Stimulated activated CD8-positive, alpha-beta memory T cell treated with anti-CD3 and anti-CD28 coated beads, Interleukin-12 subunit alpha, Interleukin-12 subunit beta, amount 100 ng/mL, for 1 hour (primary cell): ENCODE measurements at regions not wholly inside any gene's neighbourhood (a gene's known extent, or its start where the extent isn't known, plus 50 kb on each side); places are given as distances from the start of the nearest gene placed in this dataset.
"Not testable (repeated sequence)": the region's sequence is repeated elsewhere in the genome, so short reads cannot be mapped to it uniquely, and the experiment has no call there.

ENCODE experiments used
- DNase-seq: peaks from one replicate; pipeline ENCODE4 v3.0.0-alpha.2; 2020; ENCODE audit warnings: low read depth

- no peak for DNase-seq
Measured at GRCh38 chr10:118805146-118805545, 50.4 kb upstream of the CACUL1 start.

GRCh38 chr10:118807512-118808305, 52.9 kb upstream of the CACUL1 start:
- no peak for DNase-seq

- DNase-seq = no peak
Measured at GRCh38 chr10:118808601-118809356, 54.0 kb upstream of the CACUL1 start.

DNA sequence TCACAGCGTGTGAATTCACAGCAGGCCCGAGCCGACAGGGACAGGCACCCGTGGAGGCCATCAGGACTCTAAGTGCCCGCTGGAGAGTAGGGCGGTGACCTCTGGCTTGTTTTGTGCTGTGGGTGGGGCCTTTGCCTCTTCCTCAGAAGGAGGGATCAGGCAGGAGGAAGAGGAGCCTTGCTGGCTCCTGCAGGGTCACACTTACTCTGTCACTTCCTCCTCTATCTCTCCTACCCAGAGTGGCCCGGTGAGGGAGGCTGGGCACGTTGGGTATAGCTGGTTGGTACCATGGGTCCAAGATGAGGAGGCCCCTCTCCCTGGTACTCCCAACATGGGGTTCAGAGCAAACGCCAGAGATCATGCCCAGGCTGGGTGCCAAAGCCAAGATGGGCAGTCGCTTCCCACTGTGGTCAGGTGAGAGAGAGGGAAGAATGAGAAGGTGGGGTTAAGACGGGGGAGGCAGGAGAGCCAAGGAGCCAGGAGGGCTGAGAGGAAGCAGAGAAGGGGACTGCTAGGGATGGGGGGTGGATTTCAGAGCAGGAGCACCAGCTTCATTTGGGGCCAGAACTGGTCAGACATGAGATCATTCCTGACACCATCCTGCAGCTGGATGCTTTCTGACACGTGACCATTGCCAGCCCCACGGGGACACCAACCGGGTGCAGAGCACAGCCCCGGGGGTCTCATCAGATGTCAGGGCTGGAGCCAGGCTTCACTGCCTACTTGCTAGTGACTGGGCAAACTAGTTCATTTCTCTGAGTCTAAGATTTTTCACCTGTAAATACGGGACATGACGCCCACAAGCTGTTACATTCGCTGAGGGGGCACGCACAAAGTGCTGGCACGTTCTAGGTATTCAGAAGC, 54.8 kb upstream of the CACUL1 start:
- no peak for DNase-seq

- no peak for DNase-seq
Measured at GRCh38 chr10:118810796-118811505, 56.2 kb upstream of the CACUL1 start.

DNA sequence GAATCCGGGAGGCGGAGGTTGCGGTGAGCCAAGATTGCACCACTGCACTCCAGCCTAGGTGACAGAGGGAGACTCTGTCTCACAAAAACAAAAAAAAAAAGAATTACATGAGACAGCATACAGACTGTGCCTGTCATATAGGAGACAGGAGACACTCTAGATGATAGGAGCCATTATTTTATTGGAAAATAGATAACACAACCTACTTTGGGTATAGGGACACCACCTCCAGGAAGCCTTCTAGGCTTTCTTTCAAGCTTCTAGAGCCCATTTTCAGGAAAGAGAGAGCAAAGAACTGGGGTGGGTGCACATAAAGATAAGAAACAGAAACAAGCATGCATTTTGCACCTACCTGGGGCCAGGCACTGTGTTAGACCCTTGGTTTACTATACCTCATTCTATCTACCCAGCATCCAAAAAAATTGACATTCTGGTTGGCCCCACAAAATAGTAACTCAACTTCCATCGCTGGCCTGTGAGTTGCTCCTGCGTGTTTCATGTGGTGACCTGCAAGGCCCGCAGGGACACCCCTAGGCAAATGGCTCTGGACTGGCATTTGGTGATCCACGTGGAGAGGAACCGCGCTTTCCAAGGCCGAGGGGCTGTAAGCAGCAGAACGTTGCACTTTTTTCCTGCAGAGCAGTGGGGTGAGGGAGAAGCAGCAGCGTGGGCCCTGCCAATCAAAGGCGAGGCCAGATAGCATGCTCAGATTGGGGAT, 57.1 kb upstream of the CACUL1 start:
- DNase-seq = no peak

- DNase-seq = no peak
Measured at GRCh38 chr10:118812393-118812740, 57.6 kb upstream of the CACUL1 start.

DNA sequence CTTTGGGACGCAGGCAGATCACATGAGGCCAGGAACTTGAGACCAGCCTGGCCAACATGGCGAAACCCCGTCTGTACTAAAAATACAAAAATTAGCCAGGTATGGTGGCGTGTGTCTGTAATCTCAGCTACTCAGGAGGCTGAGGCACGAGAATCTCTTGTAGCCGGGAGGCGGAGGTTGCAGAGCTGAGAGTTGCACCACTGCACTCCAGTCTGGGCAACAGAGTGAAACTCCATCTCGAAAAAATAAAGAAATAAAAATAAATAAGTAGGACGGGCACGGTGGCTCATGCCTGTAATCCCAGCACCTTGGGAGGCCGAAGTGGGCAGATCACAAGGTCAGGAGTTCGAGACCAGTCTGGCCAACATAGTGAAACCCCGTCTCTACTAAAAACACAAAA, 58.2 kb upstream of the CACUL1 start:
- DNase-seq = not testable (repeated sequence)

- DNase-seq = no peak
Measured at GRCh38 chr10:118816471-118817168, 61.9 kb upstream of the CACUL1 start.

GRCh38 chr10:118817328-118818068, 62.7 kb upstream of the CACUL1 start:
- no peak for DNase-seq

- DNase-seq = no peak
Measured at GRCh38 chr10:118818621-118819221, 64.0 kb upstream of the CACUL1 start.

DNA sequence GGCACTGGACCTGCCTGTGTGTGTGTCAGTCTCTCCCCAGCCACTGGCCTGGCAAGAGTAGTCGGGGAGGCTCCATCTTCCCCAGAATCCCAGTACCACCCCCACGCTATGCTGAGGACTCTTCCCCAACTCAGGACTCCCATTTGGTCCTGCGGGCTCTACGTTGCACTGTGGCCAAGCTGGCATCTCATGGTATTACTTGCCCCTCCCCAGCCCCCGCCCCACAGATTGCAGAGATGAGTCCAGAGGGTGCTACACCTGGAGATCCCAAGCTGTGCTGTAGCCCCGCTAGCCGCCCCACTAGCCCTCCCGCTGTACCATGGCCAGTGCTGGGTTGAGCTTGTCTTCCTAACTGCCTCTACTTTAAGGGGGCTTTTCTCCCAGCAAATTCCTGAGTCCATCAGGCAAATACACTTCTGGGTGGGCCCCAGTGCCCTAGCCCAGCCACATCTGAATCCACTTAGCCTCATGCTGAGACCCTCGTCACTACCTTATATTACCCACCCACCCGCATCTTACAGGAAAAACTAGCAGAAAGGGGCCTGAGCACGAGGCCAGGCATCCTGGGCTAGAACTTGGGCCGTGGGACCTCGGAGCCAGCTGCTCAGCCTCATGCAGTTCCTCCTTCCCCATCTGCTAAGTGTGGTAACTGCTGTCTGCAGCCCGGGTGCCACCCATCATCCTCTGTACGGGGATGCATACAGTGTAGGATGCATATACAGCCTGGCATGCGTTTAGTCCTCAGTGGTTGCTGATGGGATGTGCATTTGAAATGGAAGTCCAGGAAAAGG, 65.8 kb upstream of the CACUL1 start:
- no peak for DNase-seq

DNA sequence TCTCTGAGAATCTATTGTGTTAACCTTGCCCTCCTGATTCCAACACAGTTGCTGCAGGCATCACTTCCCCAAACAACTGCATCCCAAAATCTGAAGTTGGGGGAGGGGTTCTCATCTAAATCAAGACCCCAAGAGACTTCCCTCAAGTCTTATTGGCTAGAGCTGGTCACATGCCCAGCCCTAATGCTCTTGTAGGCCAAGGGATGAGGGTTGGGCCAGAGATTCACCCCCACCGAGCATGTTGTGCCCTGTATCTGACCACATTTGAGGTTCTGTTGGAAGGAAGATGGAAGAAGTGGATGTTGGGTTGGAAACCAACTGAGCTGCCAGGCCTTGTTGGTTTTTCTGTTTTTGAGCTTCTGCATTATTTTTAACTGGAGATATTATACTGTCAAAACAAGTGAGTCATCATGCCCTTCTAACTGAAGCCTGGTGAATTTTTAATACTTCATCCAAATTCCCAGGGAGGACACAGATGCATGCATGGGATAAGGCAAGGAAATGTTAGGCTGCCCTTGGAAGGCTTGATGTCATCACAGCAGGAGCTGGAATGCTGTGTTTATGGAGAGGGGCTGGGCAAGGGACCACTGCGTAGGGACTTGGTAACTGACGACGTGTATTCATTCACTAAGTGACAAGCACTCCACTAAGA, 68.6 kb upstream of the CACUL1 start:
- DNase-seq = no peak

GRCh38 chr10:118827053-118827452, 72.3 kb upstream of the CACUL1 start:
- no peak for DNase-seq

GRCh38 chr10:118827466-118828155, 72.8 kb upstream of the CACUL1 start:
- DNase-seq = no peak

- no peak for DNase-seq
Measured at GRCh38 chr10:118832241-118832651, 77.5 kb upstream of the CACUL1 start.

GRCh38 chr10:118834370-118834769, 79.6 kb upstream of the CACUL1 start:
- not testable (repeated sequence) for DNase-seq
